ENCODE measurements at regions not wholly inside any gene's neighbourhood (a gene's known extent, or its start where the extent isn't known, plus 50 kb on each side); places are given as distances from the start of the nearest gene placed in this dataset.

DNA sequence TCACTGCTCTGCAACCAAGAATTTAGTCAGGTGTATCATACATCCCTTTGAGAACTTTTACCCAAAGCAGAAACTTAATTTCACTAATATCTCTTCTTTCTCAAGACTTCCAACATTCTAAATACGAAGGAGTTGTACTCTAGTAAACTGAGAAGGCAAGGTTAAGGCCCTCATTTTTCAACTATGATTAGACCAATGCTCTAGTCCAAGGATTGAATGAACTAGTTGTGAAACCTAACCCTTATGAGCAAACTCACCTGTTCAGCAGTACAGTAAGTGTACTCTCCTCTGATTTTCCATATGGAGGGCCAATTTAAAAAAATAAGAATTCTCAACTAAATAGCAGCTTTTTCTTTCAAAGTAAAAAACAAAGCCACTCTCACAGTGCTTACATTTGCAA is 180.0 kb upstream of the C11orf58 start:
- Histone ChIP-seq H3K27me3 (ENCODE audit: control insufficient read depth in 4 of 4, insufficient read depth in 4 of 4, low read length in 3 of 4) (no peaks in the 10 kb centered on the region), H3K9me3 (ENCODE audit: control insufficient read depth in 4 of 4, low read length in 3 of 4) (no peaks in the 10 kb centered on the region), H3K4me3 (ENCODE audit: low read depth in 1 of 3, low read length in 3 of 3) (no peak overlapping the region), H3K36me3 (ENCODE audit: control insufficient read depth in 4 of 4, insufficient read depth in 3 of 4, low read depth in 1 of 4, low read length in 3 of 4) (no peaks in the 10 kb centered on the region), H3K27ac (ENCODE audit: low read depth in 1 of 2, low read length in 2 of 2) (no peak overlapping the region), H3K4me1 (ENCODE audit: control insufficient read depth in 4 of 4, insufficient read depth in 4 of 4, low read length in 3 of 4) (no peaks in the 10 kb centered on the region), H3K9ac (ENCODE audit: low read depth in 1 of 2, low read length in 2 of 2) (no peak overlapping the region)
- no peak for DNase-seq (ENCODE audit: low spot score)
- WGBS, result 87% methylated on average over 1 of the region's 1 CpG
- TF ChIP-seq YY1 (IDR thresholded peaks at IDR 0.05), result no peak
- TF ChIP-seq JUND (IDR thresholded peaks at IDR 0.05), result no peak
- TF ChIP-seq EGR1 (IDR thresholded peaks at IDR 0.05; ENCODE audit: low read depth in 2 of 2), result no peak
- TF ChIP-seq, protein P1, sequence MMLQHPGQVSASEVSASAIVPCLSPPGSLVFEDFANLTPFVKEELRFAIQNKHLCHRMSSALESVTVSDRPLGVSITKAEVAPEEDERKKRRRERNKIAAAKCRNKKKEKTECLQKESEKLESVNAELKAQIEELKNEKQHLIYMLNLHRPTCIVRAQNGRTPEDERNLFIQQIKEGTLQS (IDR thresholded peaks at IDR 0.05), result no peak
- TF ChIP-seq, protein P2, sequence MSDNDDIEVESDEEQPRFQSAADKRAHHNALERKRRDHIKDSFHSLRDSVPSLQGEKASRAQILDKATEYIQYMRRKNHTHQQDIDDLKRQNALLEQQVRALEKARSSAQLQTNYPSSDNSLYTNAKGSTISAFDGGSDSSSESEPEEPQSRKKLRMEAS (IDR thresholded peaks at IDR 0.05), result no peak
- TF ChIP-seq NR2F2 (IDR thresholded peaks at IDR 0.05), result no peak
- TF ChIP-seq FOXA2 (IDR thresholded peaks at IDR 0.05), result no peak
- no peak for TF ChIP-seq HNF4A (conservative IDR thresholded peaks at IDR 0.05)
- no peak for TF ChIP-seq RAD21 (IDR thresholded peaks at IDR 0.05)
- TF ChIP-seq, protein P3, sequence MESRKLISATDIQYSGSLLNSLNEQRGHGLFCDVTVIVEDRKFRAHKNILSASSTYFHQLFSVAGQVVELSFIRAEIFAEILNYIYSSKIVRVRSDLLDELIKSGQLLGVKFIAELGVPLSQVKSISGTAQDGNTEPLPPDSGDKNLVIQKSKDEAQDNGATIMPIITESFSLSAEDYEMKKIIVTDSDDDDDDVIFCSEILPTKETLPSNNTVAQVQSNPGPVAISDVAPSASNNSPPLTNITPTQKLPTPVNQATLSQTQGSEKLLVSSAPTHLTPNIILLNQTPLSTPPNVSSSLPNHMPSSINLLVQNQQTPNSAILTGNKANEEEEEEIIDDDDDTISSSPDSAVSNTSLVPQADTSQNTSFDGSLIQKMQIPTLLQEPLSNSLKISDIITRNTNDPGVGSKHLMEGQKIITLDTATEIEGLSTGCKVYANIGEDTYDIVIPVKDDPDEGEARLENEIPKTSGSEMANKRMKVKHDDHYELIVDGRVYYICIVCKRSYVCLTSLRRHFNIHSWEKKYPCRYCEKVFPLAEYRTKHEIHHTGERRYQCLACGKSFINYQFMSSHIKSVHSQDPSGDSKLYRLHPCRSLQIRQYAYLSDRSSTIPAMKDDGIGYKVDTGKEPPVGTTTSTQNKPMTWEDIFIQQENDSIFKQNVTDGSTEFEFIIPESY (IDR thresholded peaks at IDR 0.05), result no peak
- TF ChIP-seq FOXA1 (IDR thresholded peaks at IDR 0.05), result no peak
- no peak for TF ChIP-seq TAF1 (conservative IDR thresholded peaks at IDR 0.05)
- TF ChIP-seq GABPA (IDR thresholded peaks at IDR 0.05 in 1 of 2, conservative IDR thresholded peaks at IDR 0.05 in 1 of 2), result no peak
- TF ChIP-seq, protein P4, sequence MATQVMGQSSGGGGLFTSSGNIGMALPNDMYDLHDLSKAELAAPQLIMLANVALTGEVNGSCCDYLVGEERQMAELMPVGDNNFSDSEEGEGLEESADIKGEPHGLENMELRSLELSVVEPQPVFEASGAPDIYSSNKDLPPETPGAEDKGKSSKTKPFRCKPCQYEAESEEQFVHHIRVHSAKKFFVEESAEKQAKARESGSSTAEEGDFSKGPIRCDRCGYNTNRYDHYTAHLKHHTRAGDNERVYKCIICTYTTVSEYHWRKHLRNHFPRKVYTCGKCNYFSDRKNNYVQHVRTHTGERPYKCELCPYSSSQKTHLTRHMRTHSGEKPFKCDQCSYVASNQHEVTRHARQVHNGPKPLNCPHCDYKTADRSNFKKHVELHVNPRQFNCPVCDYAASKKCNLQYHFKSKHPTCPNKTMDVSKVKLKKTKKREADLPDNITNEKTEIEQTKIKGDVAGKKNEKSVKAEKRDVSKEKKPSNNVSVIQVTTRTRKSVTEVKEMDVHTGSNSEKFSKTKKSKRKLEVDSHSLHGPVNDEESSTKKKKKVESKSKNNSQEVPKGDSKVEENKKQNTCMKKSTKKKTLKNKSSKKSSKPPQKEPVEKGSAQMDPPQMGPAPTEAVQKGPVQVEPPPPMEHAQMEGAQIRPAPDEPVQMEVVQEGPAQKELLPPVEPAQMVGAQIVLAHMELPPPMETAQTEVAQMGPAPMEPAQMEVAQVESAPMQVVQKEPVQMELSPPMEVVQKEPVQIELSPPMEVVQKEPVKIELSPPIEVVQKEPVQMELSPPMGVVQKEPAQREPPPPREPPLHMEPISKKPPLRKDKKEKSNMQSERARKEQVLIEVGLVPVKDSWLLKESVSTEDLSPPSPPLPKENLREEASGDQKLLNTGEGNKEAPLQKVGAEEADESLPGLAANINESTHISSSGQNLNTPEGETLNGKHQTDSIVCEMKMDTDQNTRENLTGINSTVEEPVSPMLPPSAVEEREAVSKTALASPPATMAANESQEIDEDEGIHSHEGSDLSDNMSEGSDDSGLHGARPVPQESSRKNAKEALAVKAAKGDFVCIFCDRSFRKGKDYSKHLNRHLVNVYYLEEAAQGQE (IDR thresholded peaks at IDR 0.05), result no peak
- TF ChIP-seq HNF4G (IDR thresholded peaks at IDR 0.05), result no peak
- TF ChIP-seq, protein P5, sequence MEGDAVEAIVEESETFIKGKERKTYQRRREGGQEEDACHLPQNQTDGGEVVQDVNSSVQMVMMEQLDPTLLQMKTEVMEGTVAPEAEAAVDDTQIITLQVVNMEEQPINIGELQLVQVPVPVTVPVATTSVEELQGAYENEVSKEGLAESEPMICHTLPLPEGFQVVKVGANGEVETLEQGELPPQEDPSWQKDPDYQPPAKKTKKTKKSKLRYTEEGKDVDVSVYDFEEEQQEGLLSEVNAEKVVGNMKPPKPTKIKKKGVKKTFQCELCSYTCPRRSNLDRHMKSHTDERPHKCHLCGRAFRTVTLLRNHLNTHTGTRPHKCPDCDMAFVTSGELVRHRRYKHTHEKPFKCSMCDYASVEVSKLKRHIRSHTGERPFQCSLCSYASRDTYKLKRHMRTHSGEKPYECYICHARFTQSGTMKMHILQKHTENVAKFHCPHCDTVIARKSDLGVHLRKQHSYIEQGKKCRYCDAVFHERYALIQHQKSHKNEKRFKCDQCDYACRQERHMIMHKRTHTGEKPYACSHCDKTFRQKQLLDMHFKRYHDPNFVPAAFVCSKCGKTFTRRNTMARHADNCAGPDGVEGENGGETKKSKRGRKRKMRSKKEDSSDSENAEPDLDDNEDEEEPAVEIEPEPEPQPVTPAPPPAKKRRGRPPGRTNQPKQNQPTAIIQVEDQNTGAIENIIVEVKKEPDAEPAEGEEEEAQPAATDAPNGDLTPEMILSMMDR (IDR thresholded peaks at IDR 0.05; ENCODE audit: low read depth, low read length, missing input control), result no peak
- TF ChIP-seq SP1 (IDR thresholded peaks at IDR 0.05), result no peak
- TF ChIP-seq RXRA (IDR thresholded peaks at IDR 0.05), result no peak
